ENCODE measurements at regions not wholly inside any gene's neighbourhood (a gene's known extent, or its start where the extent isn't known, plus 50 kb on each side); places are given as distances from the start of the nearest gene placed in this dataset.

GRCh38 chr3:182622241-182622545 is 171.1 kb upstream of the ATP11B start:
- no peak for DNase-seq (ENCODE audit: low spot score in 2 of 2)
- no peak overlapping the region for H3K4me3 ChIP-seq
- TF ChIP-seq POLR2A (IDR thresholded peaks at IDR 0.05) (no peak), POLR2AphosphoS5 (IDR thresholded peaks at IDR 0.05) (no peak), CTCF (IDR thresholded peaks at IDR 0.05) (no peak), EP300 (IDR thresholded peaks at IDR 0.05) (no peak)
- no peaks in the 10 kb centered on the region for H3K9me3 ChIP-seq
- H3K4me1 ChIP-seq = no peaks in the 10 kb centered on the region
- no peaks in the 10 kb centered on the region for H3K27me3 ChIP-seq
- H3K27ac ChIP-seq = no peak overlapping the region
- H3K36me3 ChIP-seq = no peaks in the 10 kb centered on the region

GRCh38 chr3:182626484-182627467 is 166.5 kb upstream of the ATP11B start:
- WGBS = 74% methylated on average over 4 of the region's 4 CpGs
- Histone ChIP-seq H3K36me3 (no peaks in the 10 kb centered on the region), H3K4me3 (no peak overlapping the region), H3K9me3 (no peaks in the 10 kb centered on the region), H3K27me3 (no peaks in the 10 kb centered on the region), H3K27ac (no peak overlapping the region), H3K4me1 (no peaks in the 10 kb centered on the region)
- TF ChIP-seq POLR2A (IDR thresholded peaks at IDR 0.05) (no peak), EP300 (IDR thresholded peaks at IDR 0.05) (no peak), CTCF (IDR thresholded peaks at IDR 0.05) (no peak), POLR2AphosphoS5 (IDR thresholded peaks at IDR 0.05) (no peak)
- no peak for DNase-seq (ENCODE audit: low spot score in 2 of 2)

GRCh38 chr3:182628531-182628930 is 164.8 kb upstream of the ATP11B start:
- no peak overlapping the region for H3K4me3 ChIP-seq
- WGBS = 94% methylated on average over 2 of the region's 2 CpGs
- no peak for DNase-seq (ENCODE audit: low spot score in 2 of 2)
- TF ChIP-seq POLR2AphosphoS5 (IDR thresholded peaks at IDR 0.05) (no peak), EP300 (IDR thresholded peaks at IDR 0.05) (no peak), POLR2A (IDR thresholded peaks at IDR 0.05) (no peak), CTCF (IDR thresholded peaks at IDR 0.05) (no peak)
- no peaks in the 10 kb centered on the region for H3K9me3 ChIP-seq
- H3K27me3 ChIP-seq = no peaks in the 10 kb centered on the region
- no peak overlapping the region for H3K27ac ChIP-seq
- no peaks in the 10 kb centered on the region for H3K36me3 ChIP-seq
- H3K4me1 ChIP-seq = no peaks in the 10 kb centered on the region

- Histone ChIP-seq H3K27me3 (no peaks in the 10 kb centered on the region), H3K4me3 (no peak overlapping the region), H3K4me1 (no peaks in the 10 kb centered on the region), H3K36me3 (no peaks in the 10 kb centered on the region), H3K27ac (no peak overlapping the region), H3K9me3 (no peaks in the 10 kb centered on the region)
- DNase-seq (ENCODE audit: low spot score in 2 of 2) = no peak
- 34% methylated on average over 1 of the region's 1 CpG for WGBS
- TF ChIP-seq CTCF (IDR thresholded peaks at IDR 0.05) (no peak), POLR2A (IDR thresholded peaks at IDR 0.05) (no peak), EP300 (IDR thresholded peaks at IDR 0.05) (no peak), POLR2AphosphoS5 (IDR thresholded peaks at IDR 0.05) (no peak)
Observed at GRCh38 chr3:182629521-182629920, 163.8 kb upstream of the ATP11B start.

- Histone ChIP-seq H3K9me3 (no peaks in the 10 kb centered on the region), H3K36me3 (no peaks in the 10 kb centered on the region), H3K4me1 (no peaks in the 10 kb centered on the region), H3K27ac (peak overlapping the region; percentile 11), H3K27me3 (no peaks in the 10 kb centered on the region), H3K4me3 (no peak overlapping the region)
- DNase-seq (ENCODE audit: low spot score in 2 of 2) = no peak
- WGBS = 57% methylated on average over 6 of the region's 6 CpGs
- TF ChIP-seq POLR2AphosphoS5 (IDR thresholded peaks at IDR 0.05) (no peak), EP300 (IDR thresholded peaks at IDR 0.05) (no peak), POLR2A (IDR thresholded peaks at IDR 0.05) (no peak), CTCF (IDR thresholded peaks at IDR 0.05) (no peak)
Observed at GRCh38 chr3:182631183-182632076, 161.9 kb upstream of the ATP11B start.

Data from suprapubic skin (tissue), 4 donors.